Left lung (tissue), 4 donors: ENCODE measurements at regions not wholly inside any gene's neighbourhood (a gene's known extent, or its start where the extent isn't known, plus 50 kb on each side); places are given as distances from the start of the nearest gene placed in this dataset.
"Not testable (repeated sequence)": the region's sequence is repeated elsewhere in the genome, so short reads cannot be mapped to it uniquely, and the experiment has no call there.

Experiments used
- ATAC-seq: fragments of 200-7000 bp; cut with Tn5 transposase; one replicate; pipeline ENCODE4 v1.9.1; 2020; ENCODE audit warnings: moderate library complexity
- DNase-seq, 4 donors: peaks; one replicate each; pipeline ENCODE4 v3.0.0-alpha.2; 2013 to 2020
- H3K27ac ChIP-seq, 2 donors: fragments of 200-600 bp; sonication (generic) in 1 of 2; one replicate each; pipeline versions ENCODE4 v1.5.0 to v1.8.0; 2020 to 2021
- H3K27me3 ChIP-seq, 2 donors: fragments of 200-600 bp; sonication (generic) in 1 of 2; one replicate each; pipeline versions ENCODE4 v1.5.0 to v1.8.0; 2020 to 2021
- H3K36me3 ChIP-seq, 2 donors: fragments of 200-600 bp; sonication (generic) in 1 of 2; one replicate each; pipeline versions ENCODE4 v1.5.0 to v1.8.0; 2020 to 2021
- H3K4me1 ChIP-seq, 2 donors: fragments of 200-600 bp; one replicate each; pipeline ENCODE4 v1.8.0; 2021
- H3K4me3 ChIP-seq, 2 donors: fragments of 200-600 bp; sonication (generic) in 1 of 2; one replicate each; pipeline versions ENCODE4 v1.5.0 to v1.8.0; 2020 to 2021; ENCODE audit warnings: mild to moderate bottlenecking in 1 of 2
- H3K9me3 ChIP-seq, 2 donors: fragments of 200-600 bp; sonication (generic) in 1 of 2; one replicate each; pipeline versions ENCODE4 v1.5.0 to v1.8.0; 2020 to 2021
- CTCF ChIP-seq, 2 donors: fragments of 200-600 bp; sonication (generic) in 1 of 2; IDR thresholded peaks; one replicate each; pipeline versions ENCODE4 v1.5.0 to v1.8.0; 2021; ENCODE audit warnings: antibody characterized with exemption in 2 of 2
- intact Hi-C, 2 donors: fragments of 100-400 bp; cut with DNase I; formaldehyde crosslinking; loops; one replicate each; pipeline versions ENCODE4 v1.11.2 to v1.14.2; 2022
- donor health status: DM: no; HTN: yes; CAD: no.
- donor health status: DM: no; HTN: no; CAD: no.

GRCh38 chr21:17119466-17120297 is 393.2 kb upstream of the CXADR start:
- Histone ChIP-seq H3K4me3 (no peak overlapping the region), H3K27me3 (no peaks in the 10 kb centered on the region), H3K27ac (no peak overlapping the region), H3K4me1 (no peaks in the 10 kb centered on the region), H3K36me3 (no peaks in the 10 kb centered on the region), H3K9me3 (peaks cover 0 to 6% of the 10 kb centered on the region in 2 donors)
- intact Hi-C loops, result no loop called here
- TF ChIP-seq CTCF (IDR thresholded peaks at IDR 0.05), result no peak
- DNase-seq (no peak), ATAC-seq (no peak)

DNA sequence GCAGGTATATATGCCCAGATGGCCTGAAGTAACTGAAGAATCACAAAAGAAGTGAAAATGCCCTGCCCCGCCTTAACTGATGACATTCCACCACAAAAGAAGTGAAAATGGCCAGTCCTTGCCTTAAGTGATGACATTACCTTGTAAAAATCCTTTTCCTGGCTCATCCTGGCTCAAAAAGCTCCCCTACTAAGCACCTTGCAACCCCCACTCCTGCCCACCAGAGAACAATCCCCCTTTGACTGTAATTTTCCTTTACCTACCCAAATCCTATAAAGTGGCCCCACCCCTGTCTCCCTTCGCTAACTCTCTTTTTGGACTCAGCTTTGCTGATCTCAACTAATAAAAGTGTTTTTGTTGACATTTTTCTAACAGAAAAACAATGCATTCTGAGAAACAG is 385.4 kb upstream of the CXADR start:
- H3K27ac ChIP-seq, H3K27me3 ChIP-seq, intact Hi-C loops, ATAC-seq, H3K4me3 ChIP-seq, H3K4me1 ChIP-seq, H3K36me3 ChIP-seq, H3K9me3 ChIP-seq, DNase-seq: not testable (repeated sequence)

- no peak for ATAC-seq
- no peaks in the 10 kb centered on the region for H3K36me3 ChIP-seq
- no peak overlapping the region for H3K4me3 ChIP-seq
- TF ChIP-seq CTCF (IDR thresholded peaks at IDR 0.05), result no peak
- intact Hi-C loops, result no loop called here
- no peak overlapping the region for H3K27ac ChIP-seq
- no peaks in the 10 kb centered on the region for H3K4me1 ChIP-seq
- H3K27me3 ChIP-seq, result no peaks in the 10 kb centered on the region
- DNase-seq, result no peak
- H3K9me3 ChIP-seq, result peaks cover 0 to 13% of the 10 kb centered on the region in 2 donors
Measured at GRCh38 chr21:17128132-17128531, 384.7 kb upstream of the CXADR start.

DNA sequence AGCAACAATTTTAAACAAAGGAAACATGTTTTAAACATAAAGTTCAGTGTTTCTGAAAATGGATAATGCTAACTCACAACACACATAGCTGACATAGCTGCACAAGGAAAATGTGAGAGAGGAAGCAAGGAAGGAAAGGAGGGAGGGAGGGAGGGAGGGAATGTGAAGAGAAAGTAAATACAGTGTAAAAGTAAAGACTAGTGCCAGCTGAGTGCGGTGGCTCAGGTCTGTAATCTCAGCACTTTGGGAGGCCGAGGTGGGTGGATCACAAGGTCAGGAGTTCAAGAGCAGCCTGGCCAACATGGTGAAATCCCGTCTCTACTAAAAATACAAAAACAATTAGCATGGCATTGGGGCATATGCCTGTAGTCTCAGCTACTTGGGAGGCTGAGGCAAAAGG is 373.7 kb upstream of the CXADR start:
- H3K9me3 ChIP-seq, H3K36me3 ChIP-seq, H3K27me3 ChIP-seq, H3K4me1 ChIP-seq, H3K27ac ChIP-seq, intact Hi-C loops, ATAC-seq: not testable (repeated sequence)
- peak in 1 of 4 donors; percentile 7 for DNase-seq
- H3K4me3 ChIP-seq, result peak overlapping the region; percentile 13 to 21

DNA sequence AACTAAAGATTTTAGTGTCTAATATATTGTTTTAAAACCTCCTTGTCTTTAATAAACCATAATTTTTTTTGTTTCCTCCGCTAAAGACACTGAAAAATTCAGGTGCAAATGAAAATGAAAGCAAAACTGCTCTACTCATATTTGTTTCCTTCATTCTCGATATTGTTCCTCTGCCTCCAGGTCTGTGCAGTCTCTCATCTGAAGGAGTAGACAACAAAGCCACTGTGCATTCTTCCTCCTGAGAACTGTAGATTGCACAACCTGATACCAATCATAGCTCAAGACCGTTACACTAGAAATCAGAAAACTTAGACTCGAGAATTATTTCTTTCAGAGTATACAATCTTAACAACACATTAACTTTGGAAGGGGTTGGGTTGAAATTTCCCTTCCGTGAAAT is 373.1 kb upstream of the CXADR start:
- Histone ChIP-seq H3K36me3 (no peaks in the 10 kb centered on the region), H3K27ac (no peak overlapping the region), H3K4me3 (peak overlapping the region; percentile 13 to 21), H3K4me1 (no peaks in the 10 kb centered on the region), H3K9me3 (no peaks in the 10 kb centered on the region), H3K27me3 (no peaks in the 10 kb centered on the region)
- no peak for TF ChIP-seq CTCF (IDR thresholded peaks at IDR 0.05)
- ATAC-seq (peak; percentile 61), DNase-seq (no peak)
- intact Hi-C loops, result no loop called here

DNA sequence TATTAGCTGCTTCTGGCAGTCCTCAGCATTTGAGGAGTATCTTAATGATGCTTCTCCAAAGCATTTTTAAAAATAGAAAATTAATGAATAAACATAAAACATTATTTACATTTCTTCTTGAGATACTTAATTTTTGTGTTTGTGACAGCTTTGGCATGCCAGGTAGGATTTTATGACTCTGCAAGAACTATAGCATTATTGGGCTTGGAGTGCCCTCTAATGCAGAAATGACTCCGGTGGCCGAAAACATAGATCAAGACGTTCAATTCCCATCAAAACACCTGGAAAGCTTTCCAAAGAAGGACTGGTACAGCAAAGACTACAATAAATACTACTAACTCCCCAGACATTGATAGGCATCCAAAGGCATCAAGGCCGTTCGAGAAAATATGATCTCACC is 366.4 kb upstream of the CXADR start:
- no peak for TF ChIP-seq CTCF (IDR thresholded peaks at IDR 0.05)
- Histone ChIP-seq H3K27me3 (no peaks in the 10 kb centered on the region), H3K27ac (no peak overlapping the region), H3K4me3 (no peak overlapping the region), H3K36me3 (no peaks in the 10 kb centered on the region), H3K9me3 (peaks cover 0 to 3% of the 10 kb centered on the region in 2 donors), H3K4me1 (no peaks in the 10 kb centered on the region)
- ATAC-seq, result no peak
- DNase-seq, result no peak
- intact Hi-C loops, result no loop called here
